GM19395 (cell line): ENCODE measurements at regions not wholly inside any gene's neighbourhood (a gene's known extent, or its start where the extent isn't known, plus 50 kb on each side); places are given as distances from the start of the nearest gene placed in this dataset.

Experiments
- ATAC-seq: cut with Tn5 transposase; IDR thresholded peaks from one replicate; pipeline ENCODE4 v1.9.1; 2021; ENCODE audit warnings: mild to moderate bottlenecking, moderate library complexity; ENCODE audit not compliant: unreplicated experiment

- ATAC-seq, result no peak
These were observed 137.6 kb downstream of the GRIN2B start for GRCh38 chr12:13843841-13844240.

DNA sequence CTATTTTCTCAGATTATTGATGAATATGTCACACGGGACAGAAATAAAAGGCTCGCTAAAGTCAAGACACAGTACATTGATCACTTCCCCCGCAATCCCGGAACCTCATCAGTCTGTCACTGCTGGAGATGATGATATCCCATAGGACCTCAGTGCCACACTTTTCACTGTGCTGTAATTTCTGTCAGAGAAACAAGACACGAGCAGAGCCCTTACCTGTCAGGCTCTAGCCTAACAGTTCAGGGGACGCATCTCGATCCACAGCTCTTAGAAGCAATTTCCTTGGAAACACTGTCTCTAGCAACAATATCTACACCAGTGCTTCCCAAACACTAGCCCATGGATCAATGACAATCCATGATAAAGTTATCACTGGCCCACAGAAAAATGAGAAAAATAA is 140.0 kb downstream of the GRIN2B start:
- no peak for ATAC-seq

DNA sequence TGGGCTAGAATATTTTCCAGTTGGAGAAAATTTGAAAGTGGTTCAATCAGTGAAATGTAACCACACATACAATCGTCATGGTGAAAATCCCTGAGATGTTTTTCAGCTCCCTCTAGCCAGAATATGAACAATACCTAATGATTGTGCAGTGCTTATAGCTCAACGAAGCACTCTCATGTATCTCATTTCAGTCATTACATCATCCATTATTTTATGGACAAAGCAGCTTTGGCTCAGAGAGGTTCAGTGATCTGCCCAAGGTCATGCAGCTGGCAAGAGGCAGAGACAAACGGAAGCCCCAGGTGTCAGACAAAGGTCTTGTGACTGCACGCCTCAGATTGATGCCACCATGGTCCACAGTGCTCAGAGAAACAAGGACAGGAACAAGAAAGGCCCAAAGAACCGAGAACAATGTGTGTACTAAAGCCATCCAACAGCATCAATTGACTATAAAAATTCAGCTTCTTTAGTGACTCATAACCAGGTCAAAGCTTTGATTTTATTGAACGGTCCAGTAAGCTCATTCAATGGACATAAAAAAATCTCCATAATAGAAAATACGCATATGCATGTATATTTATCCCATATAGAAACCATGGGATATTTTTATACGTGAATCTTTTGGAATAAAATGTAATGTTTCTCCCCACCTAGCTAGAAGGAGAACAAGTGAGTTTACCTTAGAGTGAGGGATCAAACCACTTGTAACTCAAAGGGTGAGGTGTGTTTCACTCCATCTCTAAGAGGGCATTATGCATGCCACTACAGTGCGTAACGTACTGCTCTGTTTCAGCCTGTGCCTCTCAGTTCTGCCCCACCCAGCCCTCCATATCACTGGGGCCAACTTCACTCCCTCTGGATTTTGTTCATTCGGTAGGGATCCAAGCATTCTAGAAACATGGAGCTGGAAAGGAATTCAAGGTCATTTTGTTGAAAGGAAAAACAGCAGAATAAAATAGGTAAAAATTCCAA is 141.8 kb downstream of the GRIN2B start:
- ATAC-seq, result no peak

DNA sequence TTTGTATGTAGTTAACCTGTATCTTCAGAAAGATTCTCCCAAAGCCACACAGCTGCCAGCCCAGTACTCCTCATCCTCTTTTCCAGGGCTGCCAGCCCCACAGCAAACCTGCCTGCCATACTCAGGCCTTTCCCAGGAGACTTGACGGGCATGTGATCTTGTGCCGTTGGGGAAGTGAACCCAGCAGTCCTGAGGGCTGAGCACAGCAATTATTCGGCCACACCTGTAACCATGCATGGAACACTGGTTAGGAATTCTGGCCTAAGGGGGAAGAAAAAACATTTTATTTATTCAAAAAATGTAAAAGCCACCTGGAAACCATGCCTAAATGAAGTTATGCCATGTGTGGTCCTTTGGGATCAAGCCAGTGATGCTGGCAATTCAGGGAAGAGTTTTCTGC is 145.3 kb downstream of the GRIN2B start:
- ATAC-seq, result no peak

DNA sequence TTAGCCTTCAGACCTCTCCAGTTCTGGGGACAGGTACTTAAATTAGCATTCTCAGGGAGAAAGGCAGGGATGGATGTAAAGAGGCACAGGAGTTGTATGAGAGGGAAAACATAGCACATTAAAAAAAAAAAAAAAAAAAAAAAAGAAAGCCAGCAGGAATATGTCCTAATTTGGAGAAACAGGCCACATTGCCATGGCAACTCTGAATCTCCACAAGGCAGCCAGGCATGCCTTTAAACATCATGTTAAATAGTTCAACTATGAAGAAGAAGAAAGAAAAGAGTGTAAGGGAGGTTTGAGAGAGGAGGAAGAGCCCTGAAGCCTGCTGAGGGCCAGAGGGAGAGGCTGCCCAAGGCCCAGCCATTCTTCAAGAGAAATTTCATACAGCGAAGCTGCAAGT is 145.8 kb downstream of the GRIN2B start:
- no peak for ATAC-seq

DNA sequence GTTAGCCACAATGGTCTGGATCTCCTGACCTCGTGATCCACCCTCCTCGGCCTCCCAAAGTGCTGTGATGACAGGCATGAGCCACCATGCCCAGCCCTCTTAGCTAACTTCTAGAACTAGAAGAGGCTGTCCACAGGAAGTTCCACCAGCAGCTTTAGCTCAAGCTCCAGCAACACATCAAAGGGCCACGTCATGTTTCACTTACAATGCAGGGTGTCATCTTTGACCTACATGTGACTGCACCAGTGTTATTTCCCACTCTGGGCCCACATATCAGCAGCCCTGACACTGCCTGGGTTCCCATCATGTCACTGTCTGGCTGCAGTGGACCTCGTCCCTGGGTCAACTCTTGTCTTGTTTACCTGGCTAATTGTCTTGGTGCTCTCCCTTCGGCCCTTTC is 147.2 kb downstream of the GRIN2B start:
- ATAC-seq, result no peak

- ATAC-seq, result no peak
These were observed 164.3 kb downstream of the GRIN2B start for GRCh38 chr12:13817131-13817530.

DNA sequence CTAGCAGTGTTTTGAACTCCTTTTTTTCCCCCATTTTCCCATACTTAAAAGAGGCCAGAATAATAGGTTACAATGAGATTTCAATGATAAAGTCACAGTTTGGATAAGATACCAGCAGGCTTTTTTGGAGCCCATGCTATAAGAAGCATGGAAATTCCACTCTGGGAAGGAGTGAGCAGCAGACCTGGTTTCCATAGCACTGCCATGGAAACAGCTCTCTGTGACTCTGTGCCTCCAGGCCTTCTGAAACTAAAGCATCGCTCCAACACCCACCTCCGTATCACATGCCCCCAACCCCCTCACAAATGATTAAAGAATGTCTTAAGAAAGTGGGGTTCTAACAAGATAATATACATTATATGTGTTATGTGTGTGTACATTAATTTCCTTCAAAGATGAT is 165.0 kb downstream of the GRIN2B start:
- no peak for ATAC-seq

DNA sequence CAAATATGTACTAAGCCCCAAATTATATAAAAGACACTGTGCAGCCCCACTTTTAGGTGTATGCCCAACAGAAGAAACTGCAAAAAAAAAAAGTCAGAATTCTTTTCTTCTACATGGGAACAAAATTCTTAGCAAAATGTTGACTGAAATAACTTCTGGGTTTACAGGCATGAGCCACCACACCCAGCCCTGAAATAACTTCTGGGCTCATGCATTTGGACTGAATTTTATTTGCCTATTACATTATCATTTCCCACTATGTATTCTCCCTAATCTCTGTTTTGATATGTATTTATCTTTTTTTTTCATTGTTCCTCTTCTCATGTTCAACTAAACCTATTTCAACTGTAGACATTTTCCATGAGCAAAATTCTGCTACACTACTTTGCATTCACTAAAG is 169.2 kb downstream of the GRIN2B start:
- no peak for ATAC-seq

- no peak for ATAC-seq
These were observed 170.3 kb downstream of the GRIN2B start for GRCh38 chr12:13811061-13811460.

- ATAC-seq, result no peak
These were observed 176.4 kb downstream of the GRIN2B start for GRCh38 chr12:13805041-13805440.

DNA sequence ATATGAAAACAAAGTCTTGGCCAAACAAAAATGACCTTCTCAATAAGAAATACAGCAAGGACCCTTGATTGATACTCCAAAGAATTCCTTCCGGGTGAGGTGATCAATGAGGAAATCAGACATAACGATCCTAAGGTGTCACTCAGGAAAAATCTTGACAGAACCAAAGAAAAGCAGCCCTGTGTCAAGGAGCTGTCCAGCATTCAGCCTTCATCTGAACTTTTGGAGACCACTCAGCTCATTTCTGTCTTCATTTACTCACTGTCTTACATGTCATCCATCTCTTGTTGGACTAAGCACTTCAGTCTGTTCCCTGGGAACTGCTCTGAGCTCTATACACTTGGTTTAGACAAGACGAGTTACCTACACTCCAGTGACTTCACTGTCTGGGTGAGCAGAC is 179.9 kb downstream of the GRIN2B start:
- ATAC-seq, result no peak

- no peak for ATAC-seq
These were observed 181.8 kb downstream of the GRIN2B start for GRCh38 chr12:13799574-13799973.

- ATAC-seq, result no peak
These were observed 183.2 kb downstream of the GRIN2B start for GRCh38 chr12:13798162-13798561.

DNA sequence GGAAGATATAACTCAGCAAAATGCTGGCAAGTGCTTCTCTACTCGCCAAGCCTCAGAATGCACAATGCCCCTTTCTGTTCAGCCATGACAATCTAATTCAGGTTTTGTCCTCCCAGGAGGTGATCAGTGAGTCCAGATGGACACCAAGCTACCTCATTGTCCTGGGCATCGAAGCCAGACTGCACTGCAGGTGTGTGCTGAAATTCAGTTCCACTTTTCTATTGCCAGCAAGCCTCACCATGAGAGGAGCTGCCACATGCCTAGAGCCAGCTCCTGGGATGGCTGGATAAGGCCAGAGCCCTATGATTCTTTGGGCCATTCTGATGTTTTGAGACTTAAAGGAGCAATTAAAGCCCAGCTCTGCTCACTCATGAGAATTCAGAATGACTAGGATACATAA is 186.7 kb downstream of the GRIN2B start:
- ATAC-seq, result no peak

DNA sequence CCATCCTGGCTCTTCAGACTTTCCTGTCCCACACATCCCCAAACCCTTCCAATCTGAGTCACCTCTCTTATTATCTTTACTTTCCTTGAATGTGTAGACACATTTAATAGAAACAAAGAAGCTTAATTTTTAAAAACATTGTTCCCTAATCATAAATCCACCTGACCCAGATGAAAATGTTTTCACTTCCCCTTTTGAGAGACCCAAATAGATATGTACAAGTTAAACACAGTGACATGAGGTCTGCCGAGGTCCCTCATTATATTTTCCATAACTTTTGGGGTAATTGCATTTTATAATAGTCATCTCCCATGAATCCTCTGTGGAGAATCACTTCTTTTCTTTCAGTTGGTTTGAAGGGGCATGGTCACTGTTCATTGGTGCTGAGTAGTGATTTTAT is 191.1 kb downstream of the GRIN2B start:
- no peak for ATAC-seq

DNA sequence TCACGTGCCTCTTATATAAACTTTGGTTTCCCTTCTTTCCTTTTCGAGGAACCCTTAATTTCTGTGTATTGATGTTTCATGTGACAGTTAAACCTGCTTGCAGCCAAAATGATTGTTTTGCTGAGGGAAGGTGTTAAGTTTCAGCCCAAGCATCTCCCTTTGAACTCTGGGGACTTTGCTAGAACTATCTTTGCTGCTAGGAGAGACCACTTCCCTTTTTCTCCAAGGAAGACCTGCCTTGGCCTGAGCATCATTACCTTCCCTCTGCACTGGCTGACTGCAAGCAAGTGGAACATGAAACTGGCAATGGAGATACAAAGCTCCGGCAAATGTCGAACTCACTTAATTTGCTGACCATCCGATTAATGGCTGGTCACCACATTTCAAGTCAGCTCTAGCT is 192.8 kb downstream of the GRIN2B start:
- no peak for ATAC-seq

DNA sequence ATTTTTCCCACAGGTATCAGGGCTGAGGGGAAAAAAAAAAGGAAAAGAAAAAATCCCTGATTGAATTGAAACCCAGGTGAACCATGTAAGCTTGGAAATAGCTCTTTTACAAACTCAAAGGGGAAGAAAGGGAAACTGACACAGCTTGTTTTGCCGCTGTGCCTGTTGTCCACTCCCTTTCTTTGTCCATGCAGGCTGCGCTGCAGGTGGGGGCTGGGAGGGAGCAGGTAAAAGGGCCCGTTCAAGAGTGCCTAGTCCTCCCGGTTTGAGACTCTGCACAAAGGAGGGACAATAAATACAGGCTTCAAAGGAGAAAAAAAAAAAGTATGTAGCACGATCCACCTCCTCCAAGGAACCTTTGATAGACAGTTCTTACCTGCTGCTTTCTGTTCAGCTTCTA is 194.8 kb downstream of the GRIN2B start:
- no peak for ATAC-seq

GRCh38 chr12:13784504-13784903 is 196.9 kb downstream of the GRIN2B start:
- ATAC-seq, result no peak

GRCh38 chr12:13780453-13780852 is 200.9 kb downstream of the GRIN2B start:
- ATAC-seq, result no peak

DNA sequence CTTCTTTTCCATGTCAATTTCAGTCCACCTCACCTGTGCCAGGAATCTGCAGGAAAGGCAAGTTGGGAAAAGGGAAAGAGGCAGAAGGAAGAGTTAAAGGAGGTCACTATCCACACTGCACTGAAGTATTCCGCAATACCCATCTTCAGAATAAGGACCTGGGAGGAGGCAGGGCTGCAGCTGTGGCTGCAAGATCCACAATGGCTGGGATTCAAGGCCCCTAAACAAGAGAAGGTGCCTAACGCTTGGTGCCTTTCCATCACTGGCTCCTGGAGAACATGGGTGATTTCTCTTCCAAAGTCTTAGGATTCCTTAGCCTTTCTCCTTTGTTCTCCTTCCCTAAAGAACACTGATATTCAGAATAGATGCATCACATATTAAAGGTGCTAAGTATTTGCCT is 204.0 kb downstream of the GRIN2B start:
- no peak for ATAC-seq

DNA sequence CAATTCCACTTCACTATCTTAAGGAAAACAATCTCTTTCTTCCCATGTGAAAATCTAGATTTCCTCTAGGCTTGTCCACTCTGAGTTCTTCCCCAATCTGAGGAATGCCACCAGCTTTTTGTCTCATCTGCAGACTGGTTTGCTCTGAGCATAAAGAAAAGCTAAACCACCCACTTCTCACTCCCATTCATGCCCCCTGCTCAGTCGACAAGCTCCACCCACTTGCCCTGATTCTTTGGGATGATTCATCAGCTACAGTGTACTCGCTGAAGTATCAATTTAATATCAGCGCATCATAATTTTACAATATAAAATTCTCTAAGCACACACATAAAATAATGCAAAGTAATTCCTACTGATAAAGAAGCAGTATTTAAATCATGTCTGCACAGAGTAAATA is 209.1 kb downstream of the GRIN2B start:
- ATAC-seq, result no peak

DNA sequence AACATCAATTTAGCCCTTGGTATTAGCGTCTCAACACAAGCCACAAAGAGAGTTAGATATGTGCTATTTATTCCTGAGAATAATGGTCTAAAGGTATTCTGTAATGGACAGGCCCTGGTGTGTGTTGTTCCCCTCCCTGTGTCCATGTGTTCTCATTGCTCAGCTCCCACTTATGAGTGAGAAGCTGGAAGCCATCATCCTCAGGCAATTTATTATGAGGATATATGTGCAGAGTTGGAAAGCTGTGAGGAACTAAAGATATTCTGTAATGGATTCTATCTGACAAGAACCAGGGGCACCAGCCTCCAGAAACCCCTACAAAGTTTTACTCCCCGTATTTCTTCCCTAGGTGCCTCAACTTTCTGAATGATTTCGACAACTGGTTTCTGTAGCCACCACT is 210.8 kb downstream of the GRIN2B start:
- ATAC-seq, result no peak
